KOPT-K1 (cell line): ENCODE measurements at regions not wholly inside any gene's neighbourhood (a gene's known extent, or its start where the extent isn't known, plus 50 kb on each side); places are given as distances from the start of the nearest gene placed in this dataset.

ENCODE experiments used
- H3K27ac ChIP-seq: fragments of 200-600 bp; sonication (generic); 2 replicates; pipeline ENCODE4 v1.5.1; 2016; ENCODE audit warnings: antibody characterized with exemption, mild to moderate bottlenecking, low read depth, low read length; ENCODE audit not compliant: poor library complexity, severe bottlenecking
- H3K36me3 ChIP-seq: fragments of 200-600 bp; sonication (generic); 2 replicates; pipeline ENCODE4 v1.5.1; 2017; ENCODE audit warnings: antibody characterized with exemption, mild to moderate bottlenecking, low read length, moderate library complexity; ENCODE audit not compliant: insufficient read depth
- H3K9me3 ChIP-seq: fragments of 200-600 bp; sonication (generic); 2 replicates; pipeline ENCODE4 v1.5.1; 2017; ENCODE audit warnings: antibody characterized with exemption, low read length, mild to moderate bottlenecking; ENCODE audit not compliant: insufficient read depth, poor library complexity, severe bottlenecking

DNA sequence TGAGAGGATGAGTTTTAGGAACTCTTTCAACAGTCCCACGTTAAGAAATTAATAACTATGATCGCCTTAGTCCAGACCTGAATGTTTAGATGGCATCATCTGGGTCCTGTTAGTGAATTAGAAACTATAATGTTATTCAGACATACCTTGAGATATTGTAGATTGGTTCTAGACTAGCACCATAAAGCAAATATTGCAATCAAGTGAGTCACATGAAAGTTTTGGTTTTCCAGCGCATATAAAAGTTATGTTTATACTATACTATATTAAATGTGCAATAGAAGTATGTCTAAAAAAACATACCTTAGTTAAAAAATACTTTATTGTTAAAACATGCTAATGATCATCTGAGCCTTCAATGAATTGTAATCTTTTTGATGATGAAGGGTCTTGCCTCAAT is 106.6 kb upstream of the ATP2B1 start:
- H3K27ac ChIP-seq: no peak overlapping the region
- H3K9me3 ChIP-seq: no peaks in the 10 kb centered on the region
- no peaks in the 10 kb centered on the region for H3K36me3 ChIP-seq

GRCh38 chr12:89803412-89803811 is 94.8 kb upstream of the ATP2B1 start:
- no peaks in the 10 kb centered on the region for H3K36me3 ChIP-seq
- H3K9me3 ChIP-seq: no peaks in the 10 kb centered on the region
- no peak overlapping the region for H3K27ac ChIP-seq

DNA sequence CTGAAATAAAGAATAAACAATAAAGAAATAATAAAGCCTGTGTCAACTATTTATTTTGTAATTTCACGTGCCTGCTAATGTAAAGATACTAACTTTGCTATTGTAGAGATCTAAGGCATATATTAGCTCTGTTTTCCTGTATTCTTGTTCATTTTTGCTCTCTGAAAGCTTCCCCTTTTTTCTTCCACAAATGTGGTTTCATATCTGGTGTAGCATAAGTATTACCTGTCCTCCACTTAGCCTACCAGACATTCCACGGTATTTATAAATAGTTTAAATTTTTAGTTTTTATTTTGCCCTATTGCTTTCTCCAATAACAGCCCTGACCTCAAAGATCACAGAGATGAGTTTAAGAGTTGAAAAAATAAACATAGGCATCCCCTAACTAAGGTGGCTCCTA is 92.6 kb upstream of the ATP2B1 start:
- Histone ChIP-seq H3K27ac (no peak overlapping the region), H3K36me3 (no peaks in the 10 kb centered on the region), H3K9me3 (no peaks in the 10 kb centered on the region)

DNA sequence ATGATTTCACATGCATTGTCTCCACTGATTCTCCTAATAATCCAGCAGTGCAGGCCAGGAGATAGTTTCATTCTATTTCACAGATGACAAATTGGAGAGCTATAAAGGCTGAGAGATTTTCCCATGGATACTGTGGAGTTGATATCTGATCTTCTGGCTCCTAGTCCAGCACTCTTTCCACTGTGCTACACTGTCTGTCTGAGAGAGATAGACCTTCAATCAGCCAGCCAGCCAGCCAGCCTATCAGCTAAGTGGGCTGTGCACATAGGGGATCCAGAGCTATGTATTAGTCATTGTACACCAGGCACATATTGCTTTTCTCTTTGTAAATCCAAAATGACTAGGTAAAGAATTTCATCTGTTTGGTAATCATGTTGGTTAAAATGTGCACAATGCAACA is 91.8 kb upstream of the ATP2B1 start:
- Histone ChIP-seq H3K27ac (no peak overlapping the region), H3K9me3 (no peaks in the 10 kb centered on the region), H3K36me3 (no peaks in the 10 kb centered on the region)

DNA sequence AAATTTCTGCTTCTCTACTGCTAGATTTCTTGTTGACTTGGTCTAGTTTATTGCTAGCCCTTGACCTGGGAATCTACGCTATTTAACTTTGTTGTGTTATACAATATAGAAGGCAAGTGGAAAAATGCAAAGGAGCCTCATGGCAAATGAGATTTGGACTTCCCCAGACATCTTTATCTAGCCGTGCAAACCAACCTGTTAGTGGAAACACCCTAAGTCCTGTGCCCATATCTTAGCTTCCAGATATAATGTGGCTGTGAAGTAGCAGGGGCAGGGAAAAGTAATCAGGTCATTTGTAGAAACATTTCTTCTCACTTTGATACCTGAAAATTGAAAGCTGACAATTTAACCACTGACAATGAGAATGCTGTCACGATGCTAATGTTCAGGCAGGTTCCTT is 90.7 kb upstream of the ATP2B1 start:
- H3K9me3 ChIP-seq: no peaks in the 10 kb centered on the region
- no peak overlapping the region for H3K27ac ChIP-seq
- no peaks in the 10 kb centered on the region for H3K36me3 ChIP-seq

DNA sequence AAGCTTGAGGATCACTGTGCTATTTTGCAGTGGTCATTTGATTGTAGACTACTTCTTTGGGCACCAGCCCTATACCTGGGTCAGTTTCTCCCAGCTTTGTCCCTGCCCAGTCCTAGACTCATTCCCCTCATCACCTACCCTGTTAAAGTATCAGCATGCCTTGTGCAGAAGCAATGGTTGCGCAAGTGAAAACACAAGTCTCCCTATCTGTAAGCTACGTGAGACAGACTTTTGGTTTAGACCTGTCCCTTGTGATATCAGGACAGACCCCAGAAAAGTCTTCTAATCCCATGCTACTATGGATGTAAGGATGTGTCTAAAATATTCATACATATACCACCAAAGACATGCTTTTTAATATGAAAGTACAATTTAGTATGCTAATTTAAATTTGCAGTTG is 88.8 kb upstream of the ATP2B1 start:
- no peak overlapping the region for H3K27ac ChIP-seq

GRCh38 chr12:89796798-89797382 is 88.3 kb upstream of the ATP2B1 start:
- no peaks in the 10 kb centered on the region for H3K9me3 ChIP-seq
- no peak overlapping the region for H3K27ac ChIP-seq
- H3K36me3 ChIP-seq: no peaks in the 10 kb centered on the region

More for the DNA sequence above, 88.8 kb upstream of the ATP2B1 start:
- Histone ChIP-seq H3K9me3 (no peaks in the 10 kb centered on the region), H3K36me3 (no peaks in the 10 kb centered on the region)

GRCh38 chr12:89793946-89794345 is 85.3 kb upstream of the ATP2B1 start:
- Histone ChIP-seq H3K9me3 (peaks cover 4% of the 10 kb centered on the region), H3K36me3 (no peaks in the 10 kb centered on the region)

DNA sequence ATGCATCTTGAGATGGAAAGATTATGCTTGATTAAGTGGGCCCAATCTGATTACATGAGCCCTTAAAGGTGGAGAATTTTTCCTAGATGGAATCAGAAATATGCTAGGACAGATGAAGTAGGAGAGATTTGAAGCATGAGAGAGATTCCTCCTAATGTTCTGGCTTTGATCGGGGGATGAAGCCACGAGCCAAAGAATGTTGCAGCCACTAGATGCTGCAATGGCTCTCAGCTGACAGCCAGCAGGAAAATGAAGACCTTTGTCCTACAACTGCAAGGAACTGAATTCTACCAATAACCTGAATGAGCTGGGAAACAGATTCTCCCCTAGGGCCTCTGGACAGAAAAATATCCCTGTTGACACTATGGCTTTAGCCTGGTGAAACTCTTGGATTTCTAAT is 82.6 kb upstream of the ATP2B1 start:
- Histone ChIP-seq H3K27ac (no peak overlapping the region), H3K9me3 (peaks cover 15% of the 10 kb centered on the region), H3K36me3 (no peaks in the 10 kb centered on the region)

More at GRCh38 chr12:89793946-89794345, 85.3 kb upstream of the ATP2B1 start:
- no peak overlapping the region for H3K27ac ChIP-seq

- Histone ChIP-seq H3K9me3 (peaks cover 29% of the 10 kb centered on the region), H3K36me3 (no peaks in the 10 kb centered on the region), H3K27ac (no peak overlapping the region)
Observed at GRCh38 chr12:89789862-89790261, 81.2 kb upstream of the ATP2B1 start.

GRCh38 chr12:89787763-89788162 is 79.1 kb upstream of the ATP2B1 start:
- Histone ChIP-seq H3K9me3 (peaks cover 33% of the 10 kb centered on the region), H3K27ac (no peak overlapping the region), H3K36me3 (no peaks in the 10 kb centered on the region)

- Histone ChIP-seq H3K27ac (no peak overlapping the region), H3K9me3 (peaks cover 33% of the 10 kb centered on the region), H3K36me3 (no peaks in the 10 kb centered on the region)
Observed at GRCh38 chr12:89786177-89786810, 77.7 kb upstream of the ATP2B1 start.

- H3K27ac ChIP-seq: no peak overlapping the region
Observed at GRCh38 chr12:89783359-89784060, 74.9 kb upstream of the ATP2B1 start.

GRCh38 chr12:89782807-89783206 is 74.2 kb upstream of the ATP2B1 start:
- Histone ChIP-seq H3K27ac (no peak overlapping the region), H3K36me3 (no peaks in the 10 kb centered on the region), H3K9me3 (peaks cover 29% of the 10 kb centered on the region)

More at GRCh38 chr12:89783359-89784060, 74.9 kb upstream of the ATP2B1 start:
- Histone ChIP-seq H3K9me3 (peaks cover 29% of the 10 kb centered on the region), H3K36me3 (no peaks in the 10 kb centered on the region)

DNA sequence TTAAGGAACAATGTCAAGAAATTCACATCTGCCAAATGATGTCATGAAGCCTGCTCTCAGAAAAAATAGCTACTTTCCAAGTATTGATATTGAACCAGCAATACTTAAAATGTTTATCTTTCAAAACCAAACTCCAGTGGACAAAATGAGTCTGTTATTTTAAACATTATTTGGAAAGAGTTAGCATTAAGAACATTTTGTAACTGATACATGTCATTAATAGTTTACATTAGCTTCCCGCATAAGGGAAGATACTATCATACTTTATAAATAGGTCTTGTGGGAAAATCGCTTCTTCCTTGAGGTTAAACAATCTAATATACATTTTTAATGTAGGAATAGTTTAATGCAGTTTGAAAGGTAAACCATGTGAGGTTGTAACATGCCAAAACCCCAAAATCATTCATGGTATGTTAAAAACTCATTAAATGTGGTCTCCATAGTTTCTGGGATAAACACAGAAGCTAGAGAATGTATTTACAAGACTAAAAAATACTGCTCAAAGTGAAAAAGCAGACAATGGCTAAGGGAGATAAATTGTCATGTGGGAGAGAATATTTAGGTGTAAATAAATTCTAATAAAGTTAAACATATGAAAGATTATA is 73.4 kb upstream of the ATP2B1 start:
- Histone ChIP-seq H3K9me3 (peaks cover 26% of the 10 kb centered on the region), H3K36me3 (no peaks in the 10 kb centered on the region), H3K27ac (no peak overlapping the region)
